NCI-H1436 (cell line): ENCODE measurements at regions not wholly inside any gene's neighbourhood (a gene's known extent, or its start where the extent isn't known, plus 50 kb on each side); places are given as distances from the start of the nearest gene placed in this dataset.

Source experiments
- DNase-seq: peaks from one replicate; lab custom pipeline; 2025; lab: John Stamatoyannopoulos, UW

DNA sequence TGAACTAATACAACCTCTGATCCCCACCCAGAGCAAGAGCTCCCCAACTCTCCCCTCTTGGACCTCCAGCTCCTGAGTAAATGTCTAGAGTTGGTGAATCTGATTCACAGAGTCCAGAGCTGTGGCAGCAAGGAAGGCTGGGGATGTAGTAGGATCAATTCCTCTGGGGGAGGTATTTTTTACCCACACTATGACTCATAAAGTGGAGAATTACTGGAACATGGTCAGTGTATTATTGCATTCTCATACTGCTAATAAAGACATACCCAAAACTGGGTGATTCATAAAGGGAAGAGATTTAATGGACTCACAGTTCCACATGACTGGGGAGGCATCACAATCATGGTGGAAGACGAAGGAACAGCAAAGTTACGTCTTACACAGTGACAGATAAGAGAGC, 496.7 kb downstream of the EFNB2 start:
- no peak for DNase-seq

DNA sequence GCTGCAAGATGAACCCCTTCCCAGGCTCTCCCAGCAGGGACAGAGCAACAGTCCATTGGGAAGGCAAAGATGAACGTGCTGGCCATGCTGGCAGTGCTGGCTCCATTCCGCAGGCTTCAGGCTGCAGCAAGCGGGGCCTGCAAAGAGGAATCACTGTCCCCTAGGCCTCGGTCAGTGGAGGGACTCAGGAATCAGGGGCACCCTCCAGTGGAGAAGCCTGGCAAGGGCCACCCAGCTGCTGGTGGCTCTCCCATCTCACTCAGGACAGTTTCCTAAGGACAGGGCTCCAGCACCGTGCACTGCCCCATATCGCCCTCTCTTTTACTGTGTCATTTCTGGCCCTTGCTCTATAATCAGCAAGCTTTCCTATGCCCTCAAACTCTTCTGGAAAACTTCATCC, 498.6 kb downstream of the EFNB2 start:
- DNase-seq, result no peak

DNA sequence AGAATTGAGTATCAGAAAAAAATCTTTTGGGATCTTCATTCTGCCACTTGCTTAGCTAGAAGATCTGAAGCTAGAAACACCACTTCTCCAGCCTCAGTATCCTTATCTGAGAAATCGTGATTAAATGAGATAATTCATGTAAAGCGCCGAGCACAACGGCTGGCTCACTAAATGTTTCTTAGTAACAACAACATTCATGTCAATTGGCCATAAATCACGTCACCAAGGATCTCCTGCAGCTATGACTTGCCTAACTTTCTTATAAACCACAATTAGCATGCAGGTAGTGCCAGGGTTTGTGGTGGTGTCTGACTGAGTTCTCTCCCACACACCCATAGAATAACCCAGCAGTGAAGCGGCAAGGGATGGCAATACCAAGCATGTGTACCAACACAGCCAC, 501.3 kb downstream of the EFNB2 start:
- DNase-seq, result no peak

DNA sequence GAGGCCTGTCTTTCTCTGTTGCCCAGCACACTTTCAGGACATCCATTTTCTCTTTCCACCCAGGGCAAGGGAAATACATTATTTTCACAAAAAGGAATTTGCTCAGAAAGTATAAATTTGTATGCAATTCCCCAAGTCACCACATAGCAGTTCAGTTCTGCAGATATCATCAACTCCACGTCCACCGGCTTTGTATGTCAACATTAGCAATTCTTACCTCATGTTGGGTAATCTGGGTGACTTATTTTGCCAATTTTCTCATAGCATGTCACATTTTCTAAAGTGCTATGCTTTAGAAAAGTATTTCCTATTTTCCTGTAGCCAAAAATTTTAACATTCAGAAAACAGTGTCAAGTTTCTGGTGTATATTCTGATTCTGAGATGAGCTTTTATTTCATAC, 501.8 kb downstream of the EFNB2 start:
- DNase-seq, result no peak

DNA sequence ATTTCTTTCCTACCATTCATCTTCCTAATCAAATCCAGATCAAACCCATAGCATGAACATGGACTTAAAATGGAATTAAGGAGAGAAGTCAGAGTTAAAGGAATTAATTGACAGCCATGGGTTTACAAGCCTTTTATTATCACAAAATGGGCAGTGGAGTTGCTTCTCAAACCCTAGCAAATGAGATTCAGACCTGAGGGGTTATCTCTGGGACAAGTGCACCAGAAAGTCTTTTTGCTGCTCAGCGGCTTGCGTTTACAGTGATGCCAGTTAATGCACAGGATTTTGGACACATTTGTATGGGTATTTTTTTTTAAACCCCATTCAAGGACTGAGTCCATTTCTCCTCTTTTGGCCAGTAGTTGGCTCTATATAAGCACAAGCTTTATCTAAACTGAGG, 503.0 kb downstream of the EFNB2 start:
- DNase-seq, result no peak

DNA sequence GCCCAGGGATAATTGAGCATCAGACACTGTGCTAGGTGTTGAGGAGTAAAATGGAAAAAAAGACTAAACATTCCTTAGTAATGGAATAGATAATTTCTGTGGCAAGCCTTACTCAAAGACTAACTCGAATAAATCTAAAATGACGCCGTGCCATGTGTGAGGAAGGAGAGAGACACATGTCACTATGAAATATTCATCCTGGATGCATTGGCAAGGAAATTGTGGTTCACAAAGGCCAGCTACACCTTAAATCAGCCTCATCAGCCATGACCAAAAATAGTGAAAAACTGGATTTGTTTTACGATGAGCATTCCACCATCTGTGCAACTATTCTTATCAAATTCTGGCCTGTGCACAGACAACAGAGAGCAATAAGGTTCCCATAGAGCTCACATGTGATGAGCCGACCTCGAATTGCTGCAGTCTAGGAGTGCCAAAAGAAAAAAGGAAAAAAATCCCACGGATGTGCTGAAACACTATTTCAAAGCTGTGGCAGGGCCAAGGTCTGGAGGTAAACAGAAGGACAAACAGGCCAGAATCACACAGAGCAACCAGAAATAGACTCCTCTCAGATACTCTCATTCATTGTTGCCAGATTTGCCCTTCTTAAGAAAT, 505.7 kb downstream of the EFNB2 start:
- no peak for DNase-seq

DNA sequence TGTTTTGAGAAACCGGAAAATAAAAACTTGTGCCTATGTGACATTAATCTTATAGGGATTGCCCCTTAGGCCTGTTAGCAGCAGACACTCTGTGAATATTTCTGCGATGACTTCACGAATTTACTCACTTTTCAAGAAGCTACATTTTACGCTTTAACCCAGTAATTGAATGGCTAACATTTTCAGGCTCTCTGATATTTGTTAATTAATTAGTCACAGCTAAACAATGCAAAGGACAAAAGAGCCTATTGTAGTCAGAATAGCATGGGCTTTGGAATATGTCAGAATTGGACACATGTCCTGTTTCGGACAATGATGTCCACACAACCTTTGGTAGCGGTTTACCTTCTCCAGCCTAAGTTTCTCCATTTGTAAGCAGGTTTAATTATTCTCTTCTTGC, 506.6 kb downstream of the EFNB2 start:
- no peak for DNase-seq

DNA sequence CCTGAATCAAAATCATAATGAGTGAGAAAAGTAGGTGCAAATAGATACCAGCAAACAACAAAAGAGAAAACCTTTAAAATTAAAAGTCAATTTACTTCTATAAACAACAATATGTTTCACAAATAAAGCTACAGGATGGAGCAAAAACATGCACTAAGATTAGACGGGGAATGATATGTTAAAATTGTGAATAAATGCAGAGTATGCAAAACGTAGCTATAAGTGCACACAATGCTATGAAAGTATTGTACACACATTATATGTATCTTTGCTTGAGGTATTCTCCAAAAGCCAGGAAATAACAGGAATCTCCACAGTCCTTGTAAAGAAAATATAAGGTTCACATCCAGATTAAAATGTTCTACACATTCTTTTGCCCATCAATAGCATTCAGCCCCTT, 523.9 kb downstream of the EFNB2 start:
- DNase-seq, result no peak

DNA sequence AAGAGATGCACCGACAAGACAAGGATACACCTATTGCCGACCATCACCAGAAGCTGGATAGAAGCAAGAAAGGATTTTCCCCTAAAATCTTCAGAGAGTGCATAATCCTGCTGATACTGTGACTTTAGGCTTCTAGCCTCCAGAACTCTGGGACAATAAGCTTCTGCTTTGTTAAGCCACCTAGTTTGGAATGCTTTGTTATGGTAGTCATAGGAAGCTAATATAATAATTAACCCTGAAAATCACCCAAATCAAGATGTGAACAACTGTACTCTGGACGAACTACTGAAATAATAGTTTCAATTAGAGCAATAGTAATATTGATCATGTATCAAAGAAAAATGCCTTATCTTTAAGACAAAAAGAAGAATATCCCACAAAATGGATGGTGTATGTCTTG, 524.6 kb downstream of the EFNB2 start:
- no peak for DNase-seq

DNA sequence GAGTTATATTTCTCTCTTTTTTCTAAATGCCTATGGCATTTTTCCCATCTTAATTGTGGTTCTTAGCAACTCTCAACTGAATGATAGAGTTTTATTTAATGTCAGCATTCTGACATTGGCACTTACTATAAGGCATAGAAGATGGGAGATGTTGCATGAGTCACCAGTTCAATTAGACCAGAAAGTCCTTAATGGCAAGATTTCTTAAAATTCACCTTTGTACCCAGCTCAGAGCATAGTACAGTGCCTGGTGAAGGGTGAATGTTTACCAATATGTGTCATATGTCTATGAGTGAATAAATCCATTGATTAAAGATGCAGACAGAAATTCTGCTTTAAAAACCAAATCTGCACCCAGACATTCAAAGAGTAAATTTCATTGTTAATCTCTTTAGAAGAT, 526.9 kb downstream of the EFNB2 start:
- no peak for DNase-seq

DNA sequence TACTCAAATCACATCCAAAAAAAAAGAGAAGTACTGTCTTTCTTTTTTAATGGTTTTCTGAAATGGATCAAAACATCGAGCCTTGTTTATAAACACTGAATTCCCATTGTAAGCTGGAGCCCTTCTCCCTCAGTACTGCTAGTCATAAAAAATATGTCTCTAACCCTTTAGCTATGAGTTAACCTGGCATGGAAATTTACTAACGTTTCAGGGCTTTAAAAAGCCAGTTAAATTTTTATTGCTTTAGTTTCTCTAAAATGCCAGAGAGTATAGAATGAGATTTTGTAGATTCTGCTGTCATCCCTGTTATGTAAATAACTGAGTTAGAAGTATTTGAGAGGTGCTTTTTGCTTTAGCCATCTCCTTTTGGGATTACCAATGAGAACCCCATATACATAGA, 528.3 kb downstream of the EFNB2 start:
- no peak for DNase-seq

DNA sequence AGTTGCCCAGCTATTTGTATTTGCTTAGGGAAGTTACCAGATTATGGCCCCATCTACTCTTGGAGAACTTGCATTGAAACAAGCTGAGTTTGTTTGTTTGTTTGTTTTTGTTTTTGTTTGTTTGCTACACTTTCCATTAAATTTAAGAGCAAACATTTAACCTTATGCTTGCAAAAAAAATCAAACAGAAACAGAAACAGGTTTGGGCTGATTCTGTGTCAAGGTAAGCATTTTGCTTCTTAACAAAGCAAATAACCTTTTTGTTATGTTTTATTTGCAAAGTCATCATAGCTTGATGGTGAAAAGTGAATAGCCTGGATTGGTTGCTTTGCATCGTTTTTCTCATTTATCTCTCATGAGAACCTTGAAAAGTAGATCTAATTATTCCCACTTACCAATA, 531.8 kb downstream of the EFNB2 start:
- DNase-seq, result no peak

DNA sequence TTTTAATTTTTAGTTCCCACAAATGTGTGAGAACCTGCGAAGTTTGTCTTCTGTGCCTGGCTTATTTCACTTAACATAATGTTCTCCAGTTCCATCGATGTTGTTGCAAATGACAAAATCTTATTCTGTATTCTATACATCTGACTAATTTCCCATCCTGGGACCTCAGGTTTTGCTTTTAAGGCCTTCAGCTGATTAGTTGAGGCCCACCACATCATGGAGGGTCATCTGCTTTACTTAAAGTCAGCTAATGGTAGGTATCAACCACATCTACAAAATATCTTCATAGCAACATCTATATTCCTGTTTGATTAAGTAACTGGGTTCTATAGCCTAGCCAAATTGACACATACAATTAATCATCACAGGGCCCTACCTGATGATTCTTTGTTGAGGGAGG, 534.0 kb downstream of the EFNB2 start:
- no peak for DNase-seq

DNA sequence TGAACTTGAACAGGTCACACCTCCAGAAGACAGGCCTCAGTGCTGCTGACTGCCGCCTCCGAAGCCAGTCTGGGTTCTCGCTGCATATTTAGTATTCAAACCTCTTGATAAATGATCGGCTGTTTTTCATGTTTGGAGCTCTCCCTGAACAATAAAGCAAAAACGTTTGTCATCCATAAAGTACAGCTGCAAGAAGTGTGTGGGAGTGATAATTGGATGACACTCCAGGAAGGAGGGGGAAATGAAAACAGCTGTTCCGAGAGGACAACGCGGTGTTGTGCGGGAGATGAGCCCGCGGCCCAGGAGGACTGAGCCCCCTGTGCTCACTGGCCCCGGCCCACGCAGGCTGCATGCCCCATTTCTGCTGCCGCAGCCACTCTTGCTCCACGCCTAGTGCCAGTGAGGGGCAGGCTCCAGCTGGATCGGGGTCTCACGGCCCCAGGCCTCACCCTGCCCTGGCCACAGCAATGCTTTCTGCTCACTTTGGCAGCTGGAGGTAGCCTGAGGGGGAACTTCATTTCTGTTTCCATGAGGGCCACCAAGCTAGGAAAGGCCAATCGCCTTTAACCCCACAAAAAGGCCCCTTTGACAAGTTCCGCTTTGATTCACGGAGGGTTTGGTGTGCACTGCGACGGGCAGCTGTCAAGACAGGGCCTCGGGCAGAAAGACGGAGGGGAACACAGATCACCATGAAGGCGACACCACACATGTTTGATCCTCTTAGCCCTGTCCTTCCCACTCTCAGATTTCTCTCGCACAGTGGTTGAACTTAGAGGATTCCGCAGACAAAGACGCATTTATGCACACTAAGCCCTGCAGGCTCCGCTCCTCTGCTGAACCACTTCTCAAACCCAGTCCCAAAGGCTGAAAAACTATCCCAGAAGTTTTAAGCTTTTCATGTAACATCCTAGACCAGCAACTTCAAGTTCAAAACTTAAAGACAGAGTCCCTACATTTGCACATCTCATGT, 537.6 kb downstream of the EFNB2 start:
- DNase-seq, result no peak

DNA sequence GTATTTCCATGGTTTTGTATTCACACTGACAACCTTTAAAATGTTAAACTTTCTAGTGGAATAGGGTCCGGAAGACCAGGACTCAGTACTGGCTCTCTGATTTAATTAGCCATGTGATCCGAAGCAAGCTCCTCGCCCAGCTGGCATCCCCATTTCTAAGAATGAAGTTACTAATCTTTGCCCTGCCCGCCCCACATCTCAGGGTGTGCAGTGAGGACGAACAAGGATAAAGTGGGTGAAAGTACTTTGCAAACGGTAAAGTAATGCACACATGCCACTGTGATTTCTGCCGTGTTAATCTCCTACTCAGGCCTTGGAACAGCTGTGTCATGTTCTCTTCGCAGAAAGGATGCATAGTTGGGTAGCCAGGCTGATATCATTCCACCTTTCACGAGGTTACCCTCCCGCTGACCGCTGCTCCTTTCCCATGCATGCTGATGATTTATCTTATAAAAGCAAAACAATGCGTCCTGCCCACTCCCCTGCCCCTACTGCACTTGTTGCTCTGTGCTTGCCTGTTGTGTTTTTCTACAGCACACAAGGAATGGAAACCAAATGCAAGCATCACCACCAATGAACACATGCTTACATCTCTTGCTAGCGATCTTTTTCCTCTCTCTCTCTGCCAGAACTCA, 539.0 kb downstream of the EFNB2 start:
- no peak for DNase-seq

DNA sequence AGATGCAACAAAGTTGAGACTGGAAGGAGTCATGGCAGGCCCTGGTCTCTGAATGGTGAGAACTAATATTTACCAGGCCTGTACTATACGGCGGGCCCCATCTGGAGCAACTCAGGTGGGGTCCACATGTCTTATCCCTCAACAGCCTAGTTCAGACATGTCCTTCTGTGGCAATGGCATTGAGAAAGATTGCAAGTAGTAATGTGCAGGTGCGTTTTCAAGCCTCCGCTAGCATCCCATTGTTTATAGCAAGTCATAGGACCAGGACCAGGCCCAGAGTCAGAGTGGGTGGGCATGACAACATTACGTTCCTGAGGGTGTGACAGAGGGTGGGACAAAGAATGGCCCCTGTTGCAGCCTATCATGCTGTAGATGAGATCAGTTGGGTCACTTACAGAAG, 541.1 kb downstream of the EFNB2 start:
- no peak for DNase-seq

DNA sequence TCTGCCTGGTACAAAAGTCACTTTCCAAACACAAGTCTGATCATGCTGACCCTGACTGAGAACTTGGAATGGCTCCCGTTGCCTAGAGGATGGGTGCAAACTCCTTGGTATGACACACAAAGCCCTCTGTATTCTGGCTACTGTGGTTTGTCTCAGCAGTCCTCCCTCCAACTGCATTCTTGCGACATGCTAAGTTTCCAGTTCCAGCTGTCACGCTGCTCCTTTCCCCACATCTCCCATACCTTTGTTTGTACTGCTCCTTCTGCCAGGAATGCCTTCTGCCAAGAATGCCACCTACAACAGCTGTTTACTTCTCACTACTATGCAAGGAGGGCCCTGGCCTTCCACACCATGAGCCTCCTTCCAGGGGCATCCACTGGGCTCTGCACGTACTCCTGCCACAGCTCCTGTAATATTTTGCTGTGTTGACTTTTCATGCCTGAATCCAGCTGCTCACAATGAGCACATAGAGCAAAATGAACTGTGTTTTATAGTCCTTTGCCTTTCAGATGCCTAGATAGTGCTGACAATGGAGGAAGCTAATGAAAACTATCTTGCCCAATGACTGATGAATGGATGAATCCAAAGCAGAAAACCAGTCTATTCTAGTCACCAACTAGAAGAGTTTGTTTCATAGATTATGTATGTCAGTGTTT, 543.7 kb downstream of the EFNB2 start:
- no peak for DNase-seq

DNA sequence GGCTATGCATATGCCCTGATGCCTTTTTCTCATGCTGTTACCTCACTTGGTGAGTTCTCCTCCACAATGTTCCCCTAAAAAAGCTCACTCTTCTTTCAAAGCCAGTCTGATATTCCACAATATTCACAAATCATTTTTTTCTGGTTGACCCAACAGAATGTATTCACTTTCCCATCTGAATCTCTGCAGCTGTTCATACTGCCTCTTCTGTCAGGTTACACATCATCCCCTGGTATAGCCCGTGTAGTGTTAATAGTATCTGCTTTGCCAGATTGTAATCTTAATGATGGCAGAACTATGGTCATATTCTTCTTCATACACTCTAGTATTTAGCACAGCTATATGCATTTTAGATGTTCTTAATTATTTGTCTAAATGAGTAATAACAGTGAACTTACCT, 544.3 kb downstream of the EFNB2 start:
- DNase-seq, result no peak

DNA sequence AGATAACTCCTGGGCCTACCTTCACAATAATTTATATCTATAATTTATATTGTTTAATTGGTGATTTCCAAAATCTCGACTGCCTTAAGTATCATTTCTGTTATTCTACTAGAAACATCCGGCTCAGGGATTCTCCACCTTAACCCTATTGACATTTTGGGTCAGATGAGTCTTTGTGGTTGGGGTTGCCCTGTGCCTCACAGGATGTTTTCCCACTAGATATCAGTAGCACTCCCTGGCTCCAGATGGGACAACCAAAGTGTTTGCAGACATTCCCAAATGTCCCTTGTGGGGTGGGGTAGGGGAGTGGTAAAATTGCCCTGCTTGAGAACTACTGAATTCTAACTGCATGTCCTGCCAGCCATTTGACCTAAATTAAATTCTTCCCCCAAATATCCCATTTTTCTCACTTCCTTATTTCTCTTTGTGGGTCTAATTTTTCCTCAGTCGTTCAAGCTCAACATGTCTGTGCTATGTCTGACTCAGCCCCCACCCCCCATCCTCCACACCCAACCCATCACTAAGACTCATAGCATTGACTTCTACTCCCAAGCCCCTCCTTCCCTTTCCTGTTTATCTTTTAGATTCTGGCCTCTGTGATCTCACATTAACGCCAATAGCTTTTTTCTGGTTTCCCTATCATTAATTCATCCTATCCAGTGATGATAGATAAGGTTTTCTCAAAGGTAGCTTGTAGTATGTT, 545.1 kb downstream of the EFNB2 start:
- DNase-seq, result no peak

DNA sequence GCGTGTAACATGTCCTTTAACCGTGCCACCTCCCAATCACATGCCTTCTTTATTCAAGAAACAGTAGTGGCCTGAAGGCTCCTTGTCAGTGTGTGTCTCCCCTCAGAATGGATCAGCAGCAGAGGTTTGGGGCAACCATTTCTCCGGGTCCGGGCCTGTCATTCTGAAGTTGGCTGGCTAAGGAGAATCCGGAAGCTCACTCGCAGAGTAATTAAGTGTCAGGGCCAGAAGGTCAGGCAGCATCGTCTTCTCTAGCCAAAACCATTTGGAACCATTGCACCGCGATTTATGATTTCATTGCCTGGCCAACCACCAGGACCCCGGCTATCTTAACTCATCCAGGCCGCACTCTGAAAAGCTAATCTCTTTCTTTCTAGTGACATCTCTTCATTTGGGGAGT, 550.8 kb downstream of the EFNB2 start:
- DNase-seq, result no peak

DNA sequence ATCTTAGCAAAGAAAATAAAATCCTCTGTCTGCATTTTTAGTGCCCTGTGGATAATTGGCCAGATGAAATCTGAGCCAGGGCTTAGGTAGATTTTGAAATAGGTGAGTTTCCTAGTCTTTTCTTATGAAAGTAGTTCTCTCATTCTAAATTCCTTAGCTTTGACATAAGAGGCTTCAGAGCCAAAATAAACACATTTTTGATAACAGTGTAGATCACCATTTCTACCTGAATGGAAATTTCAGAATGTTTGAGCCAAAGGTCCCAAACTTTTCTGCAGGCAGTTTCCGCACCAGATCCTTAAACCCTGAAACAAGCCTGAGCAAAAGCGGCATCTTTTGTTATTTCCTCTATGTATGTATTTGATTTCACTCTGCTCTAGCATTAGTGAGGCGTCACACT, 551.2 kb downstream of the EFNB2 start:
- no peak for DNase-seq
